ENCODE measurements at regions not wholly inside any gene's neighbourhood (a gene's known extent, or its start where the extent isn't known, plus 50 kb on each side); places are given as distances from the start of the nearest gene placed in this dataset.

GRCh38 chr4:110877778-110878370 lies 255.0 kb upstream of the PITX2 start:
- TF ChIP-seq CTCF (IDR thresholded peaks at IDR 0.05), result no peak
- no peak for TF ChIP-seq POLR2A (IDR thresholded peaks at IDR 0.05)
